Stimulated activated CD8-positive, alpha-beta memory T cell treated with anti-CD3 and anti-CD28 coated beads, Interleukin-2, amount 100 ng/mL, for 1 hour (primary cell): ENCODE measurements at regions not wholly inside any gene's neighbourhood (a gene's known extent, or its start where the extent isn't known, plus 50 kb on each side); places are given as distances from the start of the nearest gene placed in this dataset.

Experiments used
- DNase-seq, 2 donors: peaks; one replicate each; pipeline ENCODE4 v3.0.0-alpha.2; 2020; ENCODE audit warnings: low read depth in 2 of 2

DNA sequence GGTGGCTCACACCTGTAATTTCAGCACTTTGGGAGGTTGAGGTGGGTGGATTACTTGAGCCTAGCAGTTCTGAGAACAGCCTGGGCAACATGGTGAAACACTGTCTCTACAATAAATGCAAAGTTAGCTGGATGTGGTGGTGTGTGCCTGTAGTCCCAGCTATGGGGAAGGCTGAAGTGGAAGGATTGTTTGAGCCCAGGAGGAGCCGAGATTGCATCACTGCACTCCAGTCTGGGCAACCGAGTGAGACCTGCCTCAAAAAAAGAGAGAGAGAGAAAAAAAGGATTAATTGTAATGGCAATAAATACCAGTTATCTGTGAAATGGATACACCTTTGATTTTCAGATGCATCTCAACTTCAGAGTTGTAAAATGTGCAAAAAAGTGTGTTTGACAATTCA, 58.8 kb downstream of the SPRY1 start:
- DNase-seq = no peak

DNA sequence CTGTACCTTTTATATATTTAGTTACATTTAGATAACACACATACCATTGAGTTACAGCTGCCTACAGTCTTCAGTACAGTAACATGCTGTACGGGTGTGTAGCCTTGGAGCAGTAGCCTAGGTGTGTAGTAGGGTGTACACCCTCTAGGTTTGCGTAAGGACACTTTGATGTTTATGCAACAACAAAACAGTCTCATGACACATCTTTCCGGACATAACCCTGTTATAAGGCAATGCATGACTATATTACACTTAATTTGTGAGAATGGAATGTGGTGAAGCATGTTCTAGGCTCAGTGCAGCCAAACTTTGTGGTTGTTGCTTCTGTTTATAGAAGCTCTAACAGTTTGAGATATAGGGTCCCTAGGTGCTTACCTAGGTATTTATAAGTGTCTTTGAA, 65.4 kb downstream of the SPRY1 start:
- DNase-seq = no peak

DNA sequence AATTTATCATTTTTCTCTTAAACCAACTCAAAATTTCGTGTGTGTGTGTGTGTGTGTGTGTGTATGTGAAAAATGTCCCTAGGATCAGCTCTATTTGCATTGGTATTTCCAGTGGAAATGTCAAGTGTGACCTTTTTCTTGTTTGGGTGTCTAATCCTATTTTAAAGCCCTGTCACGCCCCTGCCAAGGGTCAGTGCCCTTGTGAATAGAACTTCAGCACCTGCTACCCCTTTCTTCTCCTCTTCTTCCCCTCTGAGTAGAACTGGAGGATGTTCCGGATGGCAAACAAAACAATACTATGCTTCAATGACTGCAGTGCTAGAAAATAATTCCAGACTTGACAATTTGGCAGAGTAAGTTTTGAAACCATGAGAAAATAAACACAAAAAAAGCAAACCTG, 67.3 kb downstream of the SPRY1 start:
- DNase-seq = no peak

DNA sequence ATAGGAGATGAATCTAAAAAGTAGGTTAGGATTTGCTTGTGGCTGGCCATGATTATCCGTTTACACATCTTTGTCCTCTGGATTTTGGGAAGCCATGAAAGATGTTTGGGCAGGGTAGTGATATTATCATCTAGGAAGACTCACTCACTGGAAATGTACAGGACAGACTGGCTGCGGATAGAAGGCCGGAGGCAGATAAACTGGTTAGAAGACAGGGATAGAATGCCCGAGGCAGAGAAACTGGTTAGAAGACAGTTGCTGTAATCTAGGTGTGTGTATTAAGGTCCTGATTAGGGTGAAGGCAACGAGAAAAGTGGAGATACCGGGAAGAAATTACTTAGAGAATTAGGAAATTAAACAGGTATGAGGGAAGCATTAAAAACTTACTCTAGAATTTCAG, 68.8 kb downstream of the SPRY1 start:
- DNase-seq = no peak

DNA sequence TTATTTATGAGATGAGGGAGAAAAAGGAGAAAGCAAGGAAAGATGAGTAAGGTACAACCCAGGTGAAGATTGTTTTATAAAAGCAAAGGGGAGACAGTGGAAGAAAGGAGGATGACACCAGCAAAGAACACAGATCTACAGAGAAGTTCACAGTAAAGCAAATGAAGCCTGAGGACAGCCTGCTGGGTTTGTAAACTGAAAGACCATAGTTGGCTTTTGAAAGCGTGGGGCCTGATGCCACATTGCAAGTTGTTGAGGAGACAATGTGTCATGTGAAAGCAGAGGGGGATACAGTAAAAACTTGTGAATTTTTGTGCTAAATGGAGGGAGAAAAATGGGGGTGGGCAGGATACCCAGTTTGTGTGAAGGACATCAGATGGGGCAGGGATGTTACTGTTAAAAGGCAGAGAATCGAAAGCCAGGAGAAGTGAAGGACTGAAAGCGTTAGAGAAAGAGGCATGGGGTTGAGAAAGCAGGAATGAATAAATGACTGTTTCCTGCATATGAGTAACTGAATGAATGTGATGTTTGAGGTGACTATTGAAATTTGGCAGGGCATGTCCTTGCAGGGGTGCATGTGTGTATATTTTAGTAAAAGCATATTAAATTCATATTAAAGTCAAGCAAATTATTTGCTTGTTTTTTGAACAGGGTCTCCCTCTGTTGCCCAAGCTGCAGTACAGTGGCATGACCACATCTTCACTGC, 69.6 kb downstream of the SPRY1 start:
- no peak for DNase-seq

DNA sequence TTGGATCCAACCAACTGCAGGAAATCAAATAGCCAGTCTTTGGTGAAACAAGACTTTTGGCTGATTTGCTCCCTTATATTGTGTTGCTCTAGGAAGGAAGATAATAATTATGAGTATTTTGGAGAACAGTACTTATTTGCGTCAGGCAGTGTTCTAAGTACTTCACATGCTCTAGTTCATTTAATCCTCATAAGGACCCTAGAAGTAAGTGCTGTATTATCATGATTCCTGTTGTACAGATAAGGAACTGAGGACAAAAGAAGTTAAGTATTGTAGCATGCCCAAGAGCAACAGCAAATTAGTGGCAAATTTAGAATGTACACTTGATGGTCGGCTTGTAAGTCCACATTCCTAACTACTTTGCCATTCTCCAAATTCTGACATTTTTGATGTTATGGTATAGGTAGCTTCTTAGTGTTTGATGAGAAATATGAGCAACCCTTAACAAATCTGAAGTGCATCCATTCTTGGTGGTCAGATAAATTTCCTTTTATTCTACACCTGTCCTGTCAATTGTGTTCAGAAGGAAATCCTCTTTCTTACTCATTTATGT, 72.0 kb downstream of the SPRY1 start:
- DNase-seq = no peak

DNA sequence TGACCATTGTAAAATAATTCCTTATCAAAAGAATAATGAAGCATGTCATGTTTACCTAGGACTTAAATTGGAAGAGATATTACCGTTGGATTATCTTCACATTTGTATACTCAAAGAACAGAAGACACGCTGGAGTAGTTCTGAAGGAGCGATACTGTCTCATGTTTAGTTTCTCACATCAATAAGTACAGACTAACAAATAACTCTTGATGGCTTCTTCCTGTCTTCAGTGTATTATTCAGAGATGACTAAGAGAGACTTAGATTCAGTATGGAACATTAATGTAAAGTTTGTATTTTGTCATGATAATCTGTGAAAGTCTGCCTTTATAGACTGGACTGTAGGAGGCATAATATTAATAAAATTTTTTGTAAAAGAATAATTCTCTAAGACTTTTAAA, 72.7 kb downstream of the SPRY1 start:
- no peak for DNase-seq

DNA sequence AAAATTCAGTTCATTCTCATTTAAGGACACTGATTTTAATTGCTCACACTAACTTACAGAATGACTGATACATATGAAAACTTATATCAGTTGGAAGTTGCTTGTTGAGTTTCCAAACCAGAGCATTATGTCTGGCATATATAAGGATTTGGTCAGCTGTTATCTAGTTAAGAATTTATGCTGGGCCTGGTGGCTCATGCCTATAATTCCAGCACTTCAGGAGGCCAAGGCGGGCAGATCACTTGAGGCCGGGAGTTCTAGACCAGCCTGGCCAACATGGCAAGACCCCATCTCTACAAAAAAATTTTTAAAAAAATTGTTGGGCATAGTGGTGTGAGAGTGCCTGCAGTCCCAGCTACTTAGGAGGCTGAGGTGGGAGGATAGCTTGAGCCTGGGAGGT, 73.1 kb downstream of the SPRY1 start:
- DNase-seq = no peak

DNA sequence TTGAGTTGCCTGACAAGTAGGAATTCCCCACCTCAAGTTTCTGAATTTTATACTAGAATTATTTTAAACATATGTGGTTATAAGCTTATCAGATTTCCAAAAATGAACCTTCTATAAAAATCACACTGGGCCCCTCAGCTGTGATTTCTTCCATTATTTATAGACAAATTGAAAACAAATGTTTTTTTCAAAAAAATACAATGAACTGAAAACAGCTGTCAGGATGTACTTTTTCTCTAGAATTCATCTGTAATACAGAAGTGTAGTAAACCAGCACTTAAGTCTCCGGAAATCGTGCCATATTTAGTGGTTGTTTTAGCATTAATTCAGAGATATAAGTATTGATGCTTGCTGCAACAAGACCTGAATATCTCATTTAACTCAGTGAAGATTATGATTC, 74.0 kb downstream of the SPRY1 start:
- no peak for DNase-seq

DNA sequence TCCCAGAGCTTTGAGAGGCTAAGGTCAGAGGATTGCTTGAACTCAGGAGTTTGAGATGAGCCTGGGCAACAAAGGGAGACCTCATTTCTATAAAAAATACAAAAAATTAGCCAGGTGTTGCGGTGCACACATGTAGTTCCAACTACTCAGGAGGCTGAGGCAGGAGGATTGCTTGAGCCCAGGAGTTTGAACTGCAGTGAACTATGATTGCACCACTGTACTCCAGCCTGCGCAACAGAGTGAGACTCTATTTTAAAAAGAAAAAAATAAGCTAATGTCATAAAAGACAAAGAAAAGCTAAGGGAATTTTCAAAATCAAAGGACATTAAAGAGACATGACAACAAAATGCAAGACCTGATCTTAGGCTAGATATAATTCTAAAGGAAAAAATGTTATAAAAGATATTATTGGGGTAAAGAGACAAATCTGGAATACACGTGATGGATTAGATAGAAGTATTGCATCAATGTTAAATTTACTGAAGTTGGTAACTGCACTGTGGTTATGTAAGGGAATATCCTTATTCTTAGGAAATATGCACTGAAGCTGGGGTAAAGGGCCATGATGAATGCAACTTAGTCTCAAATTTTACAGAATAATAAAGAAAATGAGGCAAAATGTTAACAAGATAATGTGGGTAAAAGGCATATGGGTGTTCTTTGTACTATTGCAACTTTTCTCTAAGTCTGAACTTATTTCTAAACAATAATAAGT, 75.2 kb downstream of the SPRY1 start:
- no peak for DNase-seq

DNA sequence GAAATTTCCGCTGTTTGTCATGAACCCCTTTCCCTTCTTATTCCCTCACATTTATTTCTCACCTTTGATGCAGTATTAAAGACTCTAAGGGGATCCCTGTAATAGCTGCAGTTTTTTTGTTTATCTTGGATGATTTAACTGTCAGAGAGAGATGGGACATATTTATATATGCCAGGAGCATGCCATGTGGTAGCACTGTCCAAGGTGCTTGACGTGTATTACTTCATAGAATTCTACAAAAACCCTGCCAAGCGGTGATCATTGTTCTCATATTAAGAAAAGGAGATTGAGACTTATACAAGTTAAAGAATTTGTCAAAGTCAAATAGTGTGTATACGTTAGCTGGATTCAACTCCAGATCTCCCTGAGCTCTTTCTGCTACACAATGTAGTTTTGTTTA, 78.2 kb downstream of the SPRY1 start:
- no peak for DNase-seq

DNA sequence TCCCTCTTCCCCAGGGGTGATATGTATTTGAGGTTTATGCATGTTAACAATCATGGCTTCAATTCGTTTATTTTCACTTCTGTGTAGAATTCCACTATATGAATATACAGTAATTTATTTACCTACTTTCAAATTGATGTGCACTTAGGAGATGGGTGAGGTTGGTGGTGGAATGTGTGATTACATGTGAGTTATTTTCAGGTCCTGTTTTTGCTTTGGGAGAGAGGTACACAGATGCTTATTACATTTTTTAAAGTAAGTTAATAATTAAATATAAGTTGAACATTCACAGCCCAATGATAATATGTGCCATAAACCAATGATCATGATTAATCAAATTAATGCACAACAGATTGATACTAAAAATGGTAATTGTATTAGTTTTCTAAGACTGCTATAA, 79.5 kb downstream of the SPRY1 start:
- DNase-seq = no peak

DNA sequence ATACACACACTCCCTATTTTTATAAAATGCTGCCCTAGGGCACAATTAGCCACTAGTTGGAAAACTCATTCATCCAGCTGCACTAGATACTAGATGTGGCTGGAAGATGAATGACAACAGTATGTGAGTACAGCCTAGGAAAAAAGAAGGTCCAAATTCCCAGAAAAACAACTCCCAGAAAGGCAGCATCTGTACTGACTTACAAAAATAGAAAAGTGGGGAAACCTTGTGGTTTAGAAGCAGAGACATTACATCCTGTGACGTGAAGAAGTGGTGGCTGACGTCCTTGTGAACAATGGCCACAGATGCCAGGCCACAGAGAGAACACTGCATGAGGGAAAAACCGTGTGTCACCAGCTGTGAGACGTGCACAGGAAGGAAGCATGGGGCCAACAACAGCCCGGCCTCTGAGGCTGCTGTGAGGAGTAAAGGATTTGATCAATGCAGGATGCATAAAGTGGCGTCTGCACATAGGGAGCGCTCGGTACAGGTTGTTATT, 81.2 kb downstream of the SPRY1 start:
- peak; percentile 19 to 40 for DNase-seq

DNA sequence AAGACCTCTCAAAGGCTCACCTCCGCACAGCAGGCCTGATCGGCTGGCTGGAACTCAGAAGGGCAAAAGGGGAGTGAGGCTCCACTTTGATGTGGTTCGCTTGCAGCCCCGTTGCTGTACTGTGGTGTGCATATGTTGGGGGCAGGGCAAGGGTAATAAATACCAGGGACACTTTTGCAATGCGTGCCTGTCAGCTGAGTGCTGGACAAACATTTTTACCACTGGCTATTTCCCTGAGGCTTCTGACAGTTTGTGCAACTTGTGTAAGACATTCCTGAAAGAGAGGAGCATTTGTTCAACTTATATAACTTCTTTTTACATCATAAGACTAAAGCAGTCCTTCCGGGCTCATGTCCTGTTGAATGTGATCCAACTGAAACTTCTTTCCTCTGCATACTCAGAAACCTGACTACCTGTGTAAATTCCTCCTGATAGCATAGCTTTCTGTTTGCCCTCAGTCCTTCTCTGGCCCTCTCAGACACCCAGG, 82.3 kb downstream of the SPRY1 start:
- no peak for DNase-seq

DNA sequence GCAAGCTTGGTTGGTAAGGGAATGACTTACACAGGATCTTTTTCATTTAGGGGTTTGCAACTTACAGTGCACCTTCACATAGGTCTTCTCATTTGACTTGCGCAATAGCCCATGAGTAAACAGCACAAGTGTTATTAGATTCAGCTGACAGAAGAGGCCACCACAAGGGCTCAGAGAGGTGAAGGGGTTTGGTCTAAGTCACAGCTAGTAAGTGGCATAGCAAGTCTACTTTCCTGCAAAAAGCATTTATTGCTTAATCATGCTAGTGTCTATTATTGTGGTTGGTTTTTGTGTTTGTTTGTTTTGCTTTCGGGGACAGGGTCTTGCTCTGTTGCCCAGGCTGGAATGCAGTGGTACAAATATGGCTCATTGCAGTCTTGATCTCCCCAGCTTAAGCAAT, 83.3 kb downstream of the SPRY1 start:
- DNase-seq = no peak

DNA sequence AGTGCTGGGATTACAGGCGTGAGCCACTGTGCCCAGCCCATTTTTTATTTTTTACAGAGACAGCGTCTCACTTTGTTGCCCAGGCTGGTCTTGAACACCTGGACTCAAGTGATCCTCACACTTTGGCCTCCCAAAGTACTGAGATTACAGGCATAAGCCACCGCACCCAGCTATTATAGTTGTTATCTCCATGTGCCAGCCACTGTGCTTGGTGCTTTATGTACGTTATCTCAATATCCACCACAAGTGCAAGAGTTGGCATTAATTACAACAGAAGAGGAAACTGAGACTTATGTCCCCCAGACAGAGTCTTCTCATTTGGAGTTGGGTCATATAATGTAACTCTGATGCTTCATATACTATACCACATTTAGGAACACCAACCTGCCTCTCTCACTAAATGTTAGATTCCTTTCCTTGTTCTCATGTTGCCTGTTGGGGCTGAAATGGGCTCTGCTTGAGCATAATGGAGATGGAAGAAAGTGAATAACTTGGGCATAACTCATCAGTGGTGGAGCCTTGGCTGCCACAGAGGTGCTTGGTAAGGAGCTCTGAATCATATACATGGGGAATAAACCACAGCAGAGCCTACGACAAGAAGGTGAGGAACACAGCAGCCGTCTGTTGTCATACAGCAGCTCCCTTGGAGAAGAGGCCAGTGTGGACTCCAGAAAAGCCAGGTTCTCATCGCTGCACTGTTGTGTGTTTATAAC, 84.3 kb downstream of the SPRY1 start:
- no peak for DNase-seq

DNA sequence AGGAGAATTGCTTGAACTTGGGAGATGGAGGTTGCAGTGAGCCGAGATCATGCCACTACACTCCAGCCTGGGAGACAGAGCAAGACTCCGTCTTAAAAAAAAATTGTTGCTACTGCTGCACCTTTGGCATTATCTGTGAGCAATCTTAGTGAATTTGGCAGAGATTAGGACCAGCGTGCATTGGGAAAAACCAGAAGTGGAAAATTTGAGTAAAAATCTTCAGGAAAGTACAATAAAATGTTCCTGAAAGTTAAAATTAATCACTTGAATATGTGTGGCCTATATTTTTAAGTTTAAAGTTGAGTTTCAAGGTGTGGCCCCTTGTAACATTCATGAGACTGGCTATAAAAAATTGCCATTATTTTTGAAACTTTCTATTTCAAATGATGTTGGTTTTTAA, 85.1 kb downstream of the SPRY1 start:
- DNase-seq = no peak

DNA sequence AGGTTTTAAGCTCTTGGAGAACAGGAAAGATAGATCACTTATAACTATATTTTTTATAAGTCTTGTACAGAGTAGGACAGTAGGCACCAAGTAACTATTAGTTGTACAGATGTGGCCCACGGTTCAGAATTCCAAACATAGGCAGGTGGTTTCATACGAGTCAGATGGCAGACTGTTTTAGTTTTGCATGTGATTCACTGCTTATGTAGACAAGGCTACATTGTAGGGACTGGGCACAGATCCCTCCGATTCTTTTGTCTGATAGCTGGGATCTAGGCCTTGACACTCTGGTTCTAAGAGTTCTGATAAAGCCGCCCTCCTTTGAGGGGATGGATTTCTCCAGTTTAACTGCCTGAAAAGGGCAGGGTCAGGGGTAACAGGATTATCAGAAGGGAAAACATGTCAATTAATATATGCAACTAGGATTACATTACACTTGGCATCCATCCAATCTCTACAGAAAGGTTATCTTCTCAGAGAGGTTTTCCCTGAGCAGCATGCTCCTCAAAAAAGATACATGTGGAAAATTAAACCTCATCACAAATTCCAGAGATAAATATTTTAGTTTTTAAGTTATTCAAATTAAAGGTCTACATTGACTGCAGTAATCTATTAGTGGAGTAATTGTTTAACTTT, 87.8 kb downstream of the SPRY1 start:
- no peak for DNase-seq

DNA sequence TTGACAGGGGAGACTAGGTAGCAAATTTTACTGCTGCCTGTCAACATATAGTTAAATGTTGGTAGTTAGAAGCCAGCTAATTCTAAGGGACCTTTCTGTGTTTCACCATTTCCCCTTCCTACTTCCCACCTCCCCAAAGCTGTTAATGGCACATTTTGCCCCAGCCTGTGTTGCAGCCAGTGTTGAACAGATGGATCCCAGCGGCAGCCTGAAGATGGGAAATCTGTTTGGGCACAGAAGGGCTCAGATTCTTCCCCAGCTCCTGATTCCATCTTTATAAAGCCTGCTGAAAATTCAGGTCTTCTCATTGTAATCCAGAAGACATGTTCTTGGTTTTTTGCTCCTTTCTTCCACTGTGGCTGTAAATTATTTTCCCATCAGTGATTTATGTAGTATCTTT, 89.0 kb downstream of the SPRY1 start:
- DNase-seq = no peak

DNA sequence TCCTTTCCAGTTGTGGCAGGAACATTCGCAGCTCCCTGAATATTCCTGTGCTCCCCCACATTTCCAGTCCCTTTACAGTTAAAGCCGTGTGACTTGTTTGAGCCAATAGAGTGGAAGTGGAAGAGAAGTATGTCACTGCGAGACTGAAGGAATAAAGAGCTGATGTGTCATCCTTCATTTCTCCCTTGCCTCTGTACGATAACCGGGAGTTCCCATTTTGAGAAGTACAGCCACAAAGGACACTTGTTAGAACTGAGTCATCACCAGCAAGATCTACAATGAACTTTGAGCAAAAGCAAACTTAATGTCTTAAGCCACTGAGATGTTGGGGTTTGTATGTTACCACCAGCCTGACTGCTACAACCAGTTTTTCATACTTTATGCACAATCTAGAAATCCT, 92.3 kb downstream of the SPRY1 start:
- no peak for DNase-seq

DNA sequence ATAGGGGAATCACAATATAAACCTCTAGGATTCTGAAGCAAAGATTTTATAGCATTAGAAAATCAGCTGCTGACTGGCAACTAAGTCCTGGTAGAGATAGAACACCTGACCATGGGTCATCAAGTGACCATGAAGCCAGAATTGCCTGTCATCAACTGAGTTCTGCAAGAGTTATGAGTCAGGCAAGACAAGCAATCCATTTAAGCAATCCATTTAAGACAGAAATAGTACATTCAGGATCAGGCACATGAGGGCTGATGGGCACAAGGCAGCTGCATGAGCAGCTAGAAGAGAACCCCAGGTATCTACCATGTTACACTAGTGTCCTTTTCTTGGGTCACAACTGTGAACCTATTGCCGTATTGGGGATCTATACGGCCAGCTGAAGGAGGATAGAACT, 98.9 kb downstream of the SPRY1 start:
- no peak for DNase-seq

DNA sequence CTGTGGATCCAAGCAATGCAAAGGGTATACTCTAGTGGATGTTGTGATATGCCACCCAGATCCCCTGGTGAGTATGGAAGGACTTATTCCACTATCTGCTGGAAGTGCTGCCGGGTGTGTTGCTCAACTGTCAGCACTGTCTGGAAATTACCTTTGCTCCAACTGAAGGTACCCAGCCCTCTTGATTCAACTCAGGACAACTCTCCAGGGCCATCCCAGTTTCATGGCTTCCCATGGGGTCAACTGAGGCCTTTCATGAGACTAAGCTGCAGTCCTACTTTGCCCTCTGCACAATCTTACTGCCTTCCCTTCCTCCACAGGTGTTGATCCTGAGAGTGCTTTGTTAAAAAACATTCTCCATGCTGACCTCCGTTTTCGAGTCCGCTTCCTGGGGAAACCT, 99.8 kb downstream of the SPRY1 start:
- no peak for DNase-seq
